A549 (cell line): ENCODE measurements at regions not wholly inside any gene's neighbourhood (a gene's known extent, or its start where the extent isn't known, plus 50 kb on each side); places are given as distances from the start of the nearest gene placed in this dataset.

Experiments
- ATAC-seq, 2 experiments: fragments of 200-7000 bp in 1 of 2; fragments of >200 bp in 1 of 2; cut with Nextera tagmentation in 1 of 2; cut with Tn5 transposase in 1 of 2; 3 replicates each; pipeline versions ENCODE4 v1.8.0 to v1.9.1; 2018 to 2020; ENCODE audit warnings: mild to moderate bottlenecking in 1 of 2, moderate library complexity in 1 of 2
- CTCF ChIA-PET: fragments of 300-600 bp; sonication (Branson Sonifier 250); formaldehyde crosslinking; extraction: SDS; loops from one replicate; lab custom pipeline; 2021; ENCODE audit warnings: antibody characterized with exemption, inconsistent platforms; lab: Yijun Ruan, JAX
- POLR2A ChIA-PET: fragments of 350-600 bp; formaldehyde crosslinking; extraction: SDS; loops from one replicate; lab custom pipeline; 2021; ENCODE audit warnings: antibody characterized with exemption, inconsistent platforms; lab: Yijun Ruan, JAX
- DNase-seq, 2 experiments: peaks; one replicate each; pipeline versions ENCODE4 v3.0.0 to v3.0.0-alpha.2; 2011 to 2016; ENCODE audit warnings: low read depth in 1 of 2, low spot score in 1 of 2
- FAIRE-seq: peaks from 2 replicates; lab custom pipeline; 2011; peaks lifted over from hg19 to GRCh38; lab: Jason Lieb, UNC
- H3K27ac ChIP-seq, 2 experiments: fragments of >200 bp; sonication (Bioruptor Twin); formaldehyde crosslinking; 3 replicates each; pipeline ENCODE4 v1.5.1; 2016 to 2017
- H3K4me1 ChIP-seq: fragments of >200 bp; sonication (Bioruptor Twin); formaldehyde crosslinking; 3 replicates; pipeline ENCODE4 v1.6.1; 2016
- H3K4me2 ChIP-seq: fragments of >200 bp; sonication (Bioruptor Twin); formaldehyde crosslinking; 3 replicates; pipeline ENCODE4 v1.6.1; 2016
- H3K4me3 ChIP-seq: fragments of >200 bp; sonication (Bioruptor Twin); formaldehyde crosslinking; 3 replicates; pipeline ENCODE4 v1.5.1; 2016
- H3K9me3 ChIP-seq: fragments of >200 bp; sonication (Bioruptor Twin); formaldehyde crosslinking; 3 replicates; pipeline ENCODE4 v1.6.1; 2016
- CBX2 ChIP-seq: fragments of 200-600 bp; sonication (generic); IDR thresholded peaks from 2 replicates; pipeline ENCODE4 v1.6.1; 2016; ENCODE audit warnings: low read depth, mild to moderate bottlenecking, borderline replicate concordance
- CEBPB ChIP-seq, 2 experiments: fragments of >200 bp in 1 of 2; sonication (Bioruptor Twin) in 1 of 2; formaldehyde crosslinking in 1 of 2; IDR thresholded peaks; 2 replicates each; pipeline ENCODE4 v1.6.1; 2012 to 2016
- FOSB ChIP-seq: fragments of 250-450 bp; sonication (Bioruptor Pico); IDR thresholded peaks from 2 replicates; pipeline ENCODE4 v1.5.0; 2020; ENCODE audit warnings: mild to moderate bottlenecking, moderate library complexity
- NR3C1 ChIP-seq: fragments of >200 bp; sonication (Bioruptor Twin); formaldehyde crosslinking; IDR thresholded peaks from 3 replicates; pipeline ENCODE4 v1.6.1; 2017
- PHF8 ChIP-seq: fragments of 200-600 bp; sonication (generic); IDR thresholded peaks from 2 replicates; pipeline ENCODE4 v1.6.1; 2016; ENCODE audit warnings: low read depth, mild to moderate bottlenecking, antibody characterized with exemption, moderate library complexity, borderline replicate concordance
- POLR2AphosphoS2 ChIP-seq: conservative IDR thresholded peaks from 2 replicates; pipeline ENCODE4 v1.6.1; 2012; ENCODE audit warnings: low read length, improper control_type of control experiment, inconsistent platforms
- TP53 ChIP-seq: fragments of 250-450 bp; sonication (Bioruptor Pico); IDR thresholded peaks from 2 replicates; pipeline ENCODE4 v1.5.0; 2021; ENCODE audit warnings: mild to moderate bottlenecking, moderate library complexity
- ZC3H11A ChIP-seq: fragments of 450-650 bp; IDR thresholded peaks from 2 replicates; pipeline ENCODE4 v1.6.1; 2014; ENCODE audit warnings: antibody characterized with exemption, mild to moderate bottlenecking
- ZSCAN20 ChIP-seq: fragments of 250-450 bp; sonication (Bioruptor Pico); IDR thresholded peaks from 2 replicates; pipeline ENCODE4 v1.8.0; 2022; ENCODE audit warnings: mild to moderate bottlenecking, moderate library complexity
- WGBS: methylation state at CpG from one replicate; pipeline ENCODE4 v1.1.6; 2017; ENCODE audit errors: missing lambda C conversion rate; 5-methylcytosine and 5-hydroxymethylcytosine counted together
- TF ChIP-seq, protein P1 (sequence below): IDR thresholded peaks from 2 replicates; pipeline ENCODE4 v1.6.1; 2012
- TF ChIP-seq, protein P2 (sequence below): IDR thresholded peaks from 2 replicates; pipeline ENCODE4 v1.6.1; 2012
- TF ChIP-seq, protein P3 (sequence below): fragments of >200 bp; sonication (Bioruptor Twin); formaldehyde crosslinking; IDR thresholded peaks from 3 replicates; pipeline ENCODE4 v1.5.1; 2016
- TF ChIP-seq, protein P4 (sequence below): fragments of 150-350 bp; IDR thresholded peaks from 2 replicates; pipeline ENCODE4 v1.6.1; 2014; ENCODE audit warnings: low read depth, mild to moderate bottlenecking, low read length
- TF ChIP-seq, protein P5 (sequence below): fragments of 450-650 bp; IDR thresholded peaks from 2 replicates; pipeline ENCODE4 v1.6.1; 2014; ENCODE audit warnings: antibody characterized with exemption
- TF ChIP-seq, protein P6 (sequence below): fragments of 200-600 bp; sonication (generic); IDR thresholded peaks from 2 replicates; pipeline ENCODE4 v1.6.1; 2016; ENCODE audit warnings: antibody characterized with exemption, mild to moderate bottlenecking, moderate library complexity

DNA sequence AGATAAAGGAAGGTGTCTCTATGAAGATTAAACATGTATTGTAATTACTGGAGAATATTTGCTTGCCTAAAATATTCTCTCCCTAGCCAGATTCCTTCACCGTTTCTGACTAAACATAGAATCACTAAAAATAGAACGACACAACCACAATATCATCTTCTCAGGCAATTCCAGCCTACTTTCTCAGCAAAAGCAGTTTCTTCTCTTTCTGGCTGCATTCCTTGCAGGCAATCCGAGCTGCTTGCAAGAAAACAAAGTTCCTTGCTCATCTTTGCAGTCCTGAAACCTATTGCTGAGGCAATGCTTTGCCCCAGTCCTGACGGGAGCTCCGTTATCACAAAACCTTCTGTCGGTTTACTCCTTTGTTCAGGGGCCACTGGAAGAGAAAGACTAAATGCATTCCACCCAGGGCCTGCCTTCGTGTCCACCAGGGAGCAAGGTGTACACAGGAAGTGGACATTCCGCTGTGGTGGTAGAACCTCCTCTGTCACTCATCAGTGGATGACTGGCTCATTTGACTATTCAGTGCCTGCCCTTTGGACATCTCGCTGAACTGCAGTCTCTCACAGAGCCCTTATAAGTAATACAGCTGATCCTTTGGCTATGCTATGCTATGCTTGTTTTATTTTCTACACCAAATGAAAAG is 239.2 kb upstream of the DOK6 start:
- Histone ChIP-seq H3K27ac (no peak overlapping the region), H3K4me2 (peak overlapping the region; percentile 37; the same call in 1 of the 3 replicates), H3K9me3 (no peaks in the 10 kb centered on the region), H3K4me1 (no peaks in the 10 kb centered on the region), H3K4me3 (no peak overlapping the region)
- no peak for FAIRE-seq
- WGBS: 13% methylated on average over 6 of the region's 9 CpGs
- ChIA-PET CTCF (no interaction called here), POLR2A (no interaction called here)
- TF ChIP-seq TP53 (no peak), PHF8 (no peak), CBX2 (no peak), CEBPB (IDR thresholded peaks at IDR 0.05) (no peak), FOSB (CRISPR knock-in tag) (no peak)
- TF ChIP-seq, protein P1, sequence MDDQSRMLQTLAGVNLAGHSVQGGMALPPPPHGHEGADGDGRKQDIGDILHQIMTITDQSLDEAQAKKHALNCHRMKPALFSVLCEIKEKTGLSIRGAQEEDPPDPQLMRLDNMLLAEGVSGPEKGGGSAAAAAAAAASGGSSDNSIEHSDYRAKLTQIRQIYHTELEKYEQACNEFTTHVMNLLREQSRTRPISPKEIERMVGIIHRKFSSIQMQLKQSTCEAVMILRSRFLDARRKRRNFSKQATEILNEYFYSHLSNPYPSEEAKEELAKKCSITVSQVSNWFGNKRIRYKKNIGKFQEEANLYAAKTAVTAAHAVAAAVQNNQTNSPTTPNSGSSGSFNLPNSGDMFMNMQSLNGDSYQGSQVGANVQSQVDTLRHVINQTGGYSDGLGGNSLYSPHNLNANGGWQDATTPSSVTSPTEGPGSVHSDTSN: no peak
- TF ChIP-seq, protein P2, sequence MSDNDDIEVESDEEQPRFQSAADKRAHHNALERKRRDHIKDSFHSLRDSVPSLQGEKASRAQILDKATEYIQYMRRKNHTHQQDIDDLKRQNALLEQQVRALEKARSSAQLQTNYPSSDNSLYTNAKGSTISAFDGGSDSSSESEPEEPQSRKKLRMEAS: no peak
- ATAC-seq: peak; percentile 69 to 84; a peak in 5 of 6 replicates
- peak in 1 of 2 experiments; percentile 1 for DNase-seq

DNA sequence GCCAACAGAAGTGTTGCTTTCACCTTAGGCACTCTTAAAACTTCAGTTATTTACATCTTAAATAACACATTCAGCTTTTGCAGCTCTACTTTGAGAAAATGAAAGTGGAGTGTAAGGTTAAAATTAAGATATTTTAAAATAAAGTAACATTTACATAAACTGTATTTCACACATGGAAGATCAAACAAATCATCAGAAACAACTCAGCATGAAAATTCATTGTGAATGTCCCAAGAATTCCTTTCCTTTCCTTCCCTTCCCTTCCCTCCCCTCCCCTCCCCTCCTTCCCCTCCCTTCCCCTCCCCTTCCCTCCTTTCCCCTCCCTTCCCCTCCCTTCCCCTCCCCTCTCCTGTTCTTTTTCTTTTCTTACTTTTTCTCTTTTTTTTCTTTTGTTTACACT is 238.0 kb upstream of the DOK6 start:
- Histone ChIP-seq H3K4me1 (no peaks in the 10 kb centered on the region), H3K9me3 (no peaks in the 10 kb centered on the region), H3K27ac (no peak overlapping the region), H3K4me2 (no peak overlapping the region), H3K4me3 (no peak overlapping the region)
- ChIA-PET CTCF (no interaction called here), POLR2A (no interaction called here)
- FAIRE-seq (no peak), DNase-seq (no peak), ATAC-seq (no peak)
- TF ChIP-seq ZSCAN20: no peak
- TF ChIP-seq, protein P3, sequence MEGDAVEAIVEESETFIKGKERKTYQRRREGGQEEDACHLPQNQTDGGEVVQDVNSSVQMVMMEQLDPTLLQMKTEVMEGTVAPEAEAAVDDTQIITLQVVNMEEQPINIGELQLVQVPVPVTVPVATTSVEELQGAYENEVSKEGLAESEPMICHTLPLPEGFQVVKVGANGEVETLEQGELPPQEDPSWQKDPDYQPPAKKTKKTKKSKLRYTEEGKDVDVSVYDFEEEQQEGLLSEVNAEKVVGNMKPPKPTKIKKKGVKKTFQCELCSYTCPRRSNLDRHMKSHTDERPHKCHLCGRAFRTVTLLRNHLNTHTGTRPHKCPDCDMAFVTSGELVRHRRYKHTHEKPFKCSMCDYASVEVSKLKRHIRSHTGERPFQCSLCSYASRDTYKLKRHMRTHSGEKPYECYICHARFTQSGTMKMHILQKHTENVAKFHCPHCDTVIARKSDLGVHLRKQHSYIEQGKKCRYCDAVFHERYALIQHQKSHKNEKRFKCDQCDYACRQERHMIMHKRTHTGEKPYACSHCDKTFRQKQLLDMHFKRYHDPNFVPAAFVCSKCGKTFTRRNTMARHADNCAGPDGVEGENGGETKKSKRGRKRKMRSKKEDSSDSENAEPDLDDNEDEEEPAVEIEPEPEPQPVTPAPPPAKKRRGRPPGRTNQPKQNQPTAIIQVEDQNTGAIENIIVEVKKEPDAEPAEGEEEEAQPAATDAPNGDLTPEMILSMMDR: no peak
- no peak for TF ChIP-seq NR3C1
- TF ChIP-seq, protein P4, sequence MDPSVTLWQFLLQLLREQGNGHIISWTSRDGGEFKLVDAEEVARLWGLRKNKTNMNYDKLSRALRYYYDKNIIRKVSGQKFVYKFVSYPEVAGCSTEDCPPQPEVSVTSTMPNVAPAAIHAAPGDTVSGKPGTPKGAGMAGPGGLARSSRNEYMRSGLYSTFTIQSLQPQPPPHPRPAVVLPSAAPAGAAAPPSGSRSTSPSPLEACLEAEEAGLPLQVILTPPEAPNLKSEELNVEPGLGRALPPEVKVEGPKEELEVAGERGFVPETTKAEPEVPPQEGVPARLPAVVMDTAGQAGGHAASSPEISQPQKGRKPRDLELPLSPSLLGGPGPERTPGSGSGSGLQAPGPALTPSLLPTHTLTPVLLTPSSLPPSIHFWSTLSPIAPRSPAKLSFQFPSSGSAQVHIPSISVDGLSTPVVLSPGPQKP: no peak
- TF ChIP-seq, protein P5, sequence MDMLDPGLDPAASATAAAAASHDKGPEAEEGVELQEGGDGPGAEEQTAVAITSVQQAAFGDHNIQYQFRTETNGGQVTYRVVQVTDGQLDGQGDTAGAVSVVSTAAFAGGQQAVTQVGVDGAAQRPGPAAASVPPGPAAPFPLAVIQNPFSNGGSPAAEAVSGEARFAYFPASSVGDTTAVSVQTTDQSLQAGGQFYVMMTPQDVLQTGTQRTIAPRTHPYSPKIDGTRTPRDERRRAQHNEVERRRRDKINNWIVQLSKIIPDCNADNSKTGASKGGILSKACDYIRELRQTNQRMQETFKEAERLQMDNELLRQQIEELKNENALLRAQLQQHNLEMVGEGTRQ: no peak
- no peak for TF ChIP-seq ZC3H11A
- TF ChIP-seq POLR2AphosphoS2: no peak
- TF ChIP-seq, protein P6, sequence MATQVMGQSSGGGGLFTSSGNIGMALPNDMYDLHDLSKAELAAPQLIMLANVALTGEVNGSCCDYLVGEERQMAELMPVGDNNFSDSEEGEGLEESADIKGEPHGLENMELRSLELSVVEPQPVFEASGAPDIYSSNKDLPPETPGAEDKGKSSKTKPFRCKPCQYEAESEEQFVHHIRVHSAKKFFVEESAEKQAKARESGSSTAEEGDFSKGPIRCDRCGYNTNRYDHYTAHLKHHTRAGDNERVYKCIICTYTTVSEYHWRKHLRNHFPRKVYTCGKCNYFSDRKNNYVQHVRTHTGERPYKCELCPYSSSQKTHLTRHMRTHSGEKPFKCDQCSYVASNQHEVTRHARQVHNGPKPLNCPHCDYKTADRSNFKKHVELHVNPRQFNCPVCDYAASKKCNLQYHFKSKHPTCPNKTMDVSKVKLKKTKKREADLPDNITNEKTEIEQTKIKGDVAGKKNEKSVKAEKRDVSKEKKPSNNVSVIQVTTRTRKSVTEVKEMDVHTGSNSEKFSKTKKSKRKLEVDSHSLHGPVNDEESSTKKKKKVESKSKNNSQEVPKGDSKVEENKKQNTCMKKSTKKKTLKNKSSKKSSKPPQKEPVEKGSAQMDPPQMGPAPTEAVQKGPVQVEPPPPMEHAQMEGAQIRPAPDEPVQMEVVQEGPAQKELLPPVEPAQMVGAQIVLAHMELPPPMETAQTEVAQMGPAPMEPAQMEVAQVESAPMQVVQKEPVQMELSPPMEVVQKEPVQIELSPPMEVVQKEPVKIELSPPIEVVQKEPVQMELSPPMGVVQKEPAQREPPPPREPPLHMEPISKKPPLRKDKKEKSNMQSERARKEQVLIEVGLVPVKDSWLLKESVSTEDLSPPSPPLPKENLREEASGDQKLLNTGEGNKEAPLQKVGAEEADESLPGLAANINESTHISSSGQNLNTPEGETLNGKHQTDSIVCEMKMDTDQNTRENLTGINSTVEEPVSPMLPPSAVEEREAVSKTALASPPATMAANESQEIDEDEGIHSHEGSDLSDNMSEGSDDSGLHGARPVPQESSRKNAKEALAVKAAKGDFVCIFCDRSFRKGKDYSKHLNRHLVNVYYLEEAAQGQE: no peak
